Tibial nerve (tissue), 4 donors: ENCODE measurements at regions not wholly inside any gene's neighbourhood (a gene's known extent, or its start where the extent isn't known, plus 50 kb on each side); places are given as distances from the start of the nearest gene placed in this dataset.

ENCODE experiments used
- CTCF ChIP-seq, 5 experiments: fragments of 200-600 bp in 3 of 5; fragments of 450-650 bp in 2 of 5; sonication (generic) in 3 of 5; IDR thresholded peaks; one replicate each; pipeline ENCODE4 v1.5.1; 2016 to 2019; ENCODE audit warnings: antibody characterized with exemption in 5 of 5, mild to moderate bottlenecking in 3 of 5, moderate library complexity in 2 of 5
- EP300 ChIP-seq, 2 donors: sonication (generic); formaldehyde crosslinking; IDR thresholded peaks; one replicate each; pipeline ENCODE4 v1.6.1; 2017; ENCODE audit warnings: antibody characterized with exemption in 2 of 2, mild to moderate bottlenecking in 1 of 2
- POLR2A ChIP-seq, 2 donors: fragments of 450-650 bp; IDR thresholded peaks; one replicate each; pipeline ENCODE4 v1.6.1; 2017; ENCODE audit warnings: antibody characterized with exemption in 2 of 2, mild to moderate bottlenecking in 2 of 2, moderate library complexity in 2 of 2

GRCh38 chr1:199756066-199756465 lies 271.4 kb upstream of the NR5A2 start:
- TF ChIP-seq POLR2A (IDR thresholded peaks at IDR 0.05), result no peak
- no peak for TF ChIP-seq CTCF (IDR thresholded peaks at IDR 0.05)
- peak in 1 of 2 donors; percentile 10 for TF ChIP-seq EP300 (IDR thresholded peaks at IDR 0.05)
